Superior temporal gyrus (tissue), 1 donor: ENCODE measurements at regions not wholly inside any gene's neighbourhood (a gene's known extent, or its start where the extent isn't known, plus 50 kb on each side); places are given as distances from the start of the nearest gene placed in this dataset.
"Not testable (repeated sequence)": the region's sequence is repeated elsewhere in the genome, so short reads cannot be mapped to it uniquely, and the experiment has no call there.

Experiments used
- DNase-seq: peaks from one replicate; pipeline ENCODE4 v3.0.0-alpha.2; 2016; ENCODE audit errors: extremely low spot score

GRCh38 chr21:28419811-28420210 is 572.9 kb downstream of the LTN1 start:
- DNase-seq = no peak

- DNase-seq = no peak
These were observed 573.8 kb downstream of the LTN1 start for GRCh38 chr21:28418726-28419514.

- DNase-seq = no peak
These were observed 582.4 kb downstream of the LTN1 start for GRCh38 chr21:28410256-28410655.

- no peak for DNase-seq
These were observed 590.1 kb downstream of the LTN1 start for GRCh38 chr21:28402616-28402989.

- DNase-seq = no peak
These were observed 595.6 kb downstream of the LTN1 start for GRCh38 chr21:28397040-28397439.

- no peak for DNase-seq
These were observed 596.3 kb downstream of the LTN1 start for GRCh38 chr21:28396421-28396820.

- DNase-seq = no peak
These were observed 599.4 kb downstream of the LTN1 start for GRCh38 chr21:28393279-28393678.

GRCh38 chr21:28391938-28392849 is 600.5 kb downstream of the LTN1 start:
- DNase-seq = no peak

GRCh38 chr21:28387220-28387619 is 605.5 kb downstream of the LTN1 start:
- DNase-seq = no peak

GRCh38 chr21:28385845-28386244 is 606.8 kb downstream of the LTN1 start:
- DNase-seq = no peak

- not testable (repeated sequence) for DNase-seq
These were observed 611.5 kb downstream of the LTN1 start for GRCh38 chr21:28381000-28381745.

- DNase-seq = no peak
These were observed 612.4 kb downstream of the LTN1 start for GRCh38 chr21:28380241-28380640.

GRCh38 chr21:28378026-28378425 is 614.7 kb downstream of the LTN1 start:
- DNase-seq = no peak

- no peak for DNase-seq
These were observed 616.8 kb downstream of the LTN1 start for GRCh38 chr21:28375708-28376385.

GRCh38 chr21:28374881-28375280 is 617.8 kb downstream of the LTN1 start:
- DNase-seq = no peak

- DNase-seq = no peak
These were observed 621.0 kb downstream of the LTN1 start for GRCh38 chr21:28371713-28372112.

- DNase-seq = no peak
These were observed 633.4 kb downstream of the LTN1 start for GRCh38 chr21:28359300-28359699.

- no peak for DNase-seq
These were observed 634.0 kb downstream of the LTN1 start for GRCh38 chr21:28358702-28359101.

- no peak for DNase-seq
These were observed 634.5 kb downstream of the LTN1 start for GRCh38 chr21:28358170-28358569.

GRCh38 chr21:28357743-28358142 is 634.9 kb downstream of the LTN1 start:
- DNase-seq = no peak

- no peak for DNase-seq
These were observed 636.3 kb downstream of the LTN1 start for GRCh38 chr21:28356422-28356821.

- DNase-seq = no peak
These were observed 646.7 kb downstream of the LTN1 start for GRCh38 chr21:28345934-28346333.
